Mucosa of descending colon (tissue), 3 donors: ENCODE measurements at regions not wholly inside any gene's neighbourhood (a gene's known extent, or its start where the extent isn't known, plus 50 kb on each side); places are given as distances from the start of the nearest gene placed in this dataset.

ENCODE experiments used
- ATAC-seq: fragments of 200-7000 bp; cut with Tn5 transposase; one replicate; pipeline ENCODE4 v1.9.1; 2020; ENCODE audit warnings: mild to moderate bottlenecking, moderate library complexity
- DNase-seq, 3 donors: peaks; one replicate each; pipeline ENCODE4 v3.0.0-alpha.2; 2020
- H3K36me3 ChIP-seq: fragments of 200-600 bp; one replicate; pipeline ENCODE4 v1.8.0; 2021; ENCODE audit warnings: low read depth, mild to moderate bottlenecking
- H3K4me1 ChIP-seq: fragments of 200-600 bp; one replicate; pipeline ENCODE4 v1.8.0; 2021; ENCODE audit warnings: low read depth, mild to moderate bottlenecking
- H3K4me3 ChIP-seq: fragments of 200-600 bp; one replicate; pipeline ENCODE4 v1.8.0; 2021; ENCODE audit warnings: mild to moderate bottlenecking
- H3K9me3 ChIP-seq: fragments of 200-600 bp; one replicate; pipeline ENCODE4 v1.8.0; 2021; ENCODE audit warnings: mild to moderate bottlenecking
- intact Hi-C, 2 donors: fragments of 100-400 bp; cut with DNase I in 1 of 2; cut with micrococcal nuclease in 1 of 2; formaldehyde crosslinking; loops; one replicate each; pipeline versions ENCODE4 v1.11.0 to v1.11.1; 2022; cut with DNase I, micrococcal nuclease
- TF ChIP-seq, protein P1 (sequence below): fragments of 200-600 bp; IDR thresholded peaks from one replicate; pipeline ENCODE4 v1.8.0; 2022; ENCODE audit warnings: antibody characterized with exemption, mild to moderate bottlenecking
- donor health status: DM: no; HTN: no; CAD: no; lungs with moderate emphysema.
- donor health status: DM: no; HTN: no; CAD: no.
- donor health status: DM: no; HTN: yes; CAD: no.

DNA sequence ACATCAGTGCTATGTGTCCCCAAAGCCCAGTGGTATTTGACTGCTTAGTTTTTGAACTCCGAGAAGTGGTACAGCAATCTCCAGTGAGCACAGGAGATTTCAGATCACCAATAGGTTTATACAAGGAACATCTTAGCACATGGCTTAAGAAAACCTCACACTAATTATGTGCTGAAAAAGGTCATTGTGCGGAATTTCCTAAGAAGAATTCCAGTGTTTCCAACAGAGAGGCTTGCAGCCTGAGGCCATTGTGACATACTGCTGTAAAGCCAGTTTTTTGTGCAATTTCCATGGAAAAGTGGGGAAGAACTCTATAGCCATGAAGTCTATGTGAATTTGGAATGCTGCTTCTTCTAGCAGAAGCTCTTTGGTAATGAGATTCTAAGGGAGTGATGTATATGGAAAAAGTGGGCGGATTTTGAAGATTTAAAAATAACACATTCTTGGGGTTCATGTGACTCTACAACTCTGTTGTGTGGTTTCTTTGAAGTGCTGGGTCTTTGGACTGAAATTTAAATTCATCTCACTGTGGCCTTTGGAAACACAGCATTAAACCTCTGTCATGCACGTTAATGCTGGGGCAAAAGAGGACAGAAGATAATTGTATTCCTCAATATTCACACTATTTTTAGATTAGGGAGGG is 110.5 kb upstream of the CD180 start:
- TF ChIP-seq, protein P1, sequence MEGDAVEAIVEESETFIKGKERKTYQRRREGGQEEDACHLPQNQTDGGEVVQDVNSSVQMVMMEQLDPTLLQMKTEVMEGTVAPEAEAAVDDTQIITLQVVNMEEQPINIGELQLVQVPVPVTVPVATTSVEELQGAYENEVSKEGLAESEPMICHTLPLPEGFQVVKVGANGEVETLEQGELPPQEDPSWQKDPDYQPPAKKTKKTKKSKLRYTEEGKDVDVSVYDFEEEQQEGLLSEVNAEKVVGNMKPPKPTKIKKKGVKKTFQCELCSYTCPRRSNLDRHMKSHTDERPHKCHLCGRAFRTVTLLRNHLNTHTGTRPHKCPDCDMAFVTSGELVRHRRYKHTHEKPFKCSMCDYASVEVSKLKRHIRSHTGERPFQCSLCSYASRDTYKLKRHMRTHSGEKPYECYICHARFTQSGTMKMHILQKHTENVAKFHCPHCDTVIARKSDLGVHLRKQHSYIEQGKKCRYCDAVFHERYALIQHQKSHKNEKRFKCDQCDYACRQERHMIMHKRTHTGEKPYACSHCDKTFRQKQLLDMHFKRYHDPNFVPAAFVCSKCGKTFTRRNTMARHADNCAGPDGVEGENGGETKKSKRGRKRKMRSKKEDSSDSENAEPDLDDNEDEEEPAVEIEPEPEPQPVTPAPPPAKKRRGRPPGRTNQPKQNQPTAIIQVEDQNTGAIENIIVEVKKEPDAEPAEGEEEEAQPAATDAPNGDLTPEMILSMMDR, result no peak
- no peak for ATAC-seq
- no peak for DNase-seq

DNA sequence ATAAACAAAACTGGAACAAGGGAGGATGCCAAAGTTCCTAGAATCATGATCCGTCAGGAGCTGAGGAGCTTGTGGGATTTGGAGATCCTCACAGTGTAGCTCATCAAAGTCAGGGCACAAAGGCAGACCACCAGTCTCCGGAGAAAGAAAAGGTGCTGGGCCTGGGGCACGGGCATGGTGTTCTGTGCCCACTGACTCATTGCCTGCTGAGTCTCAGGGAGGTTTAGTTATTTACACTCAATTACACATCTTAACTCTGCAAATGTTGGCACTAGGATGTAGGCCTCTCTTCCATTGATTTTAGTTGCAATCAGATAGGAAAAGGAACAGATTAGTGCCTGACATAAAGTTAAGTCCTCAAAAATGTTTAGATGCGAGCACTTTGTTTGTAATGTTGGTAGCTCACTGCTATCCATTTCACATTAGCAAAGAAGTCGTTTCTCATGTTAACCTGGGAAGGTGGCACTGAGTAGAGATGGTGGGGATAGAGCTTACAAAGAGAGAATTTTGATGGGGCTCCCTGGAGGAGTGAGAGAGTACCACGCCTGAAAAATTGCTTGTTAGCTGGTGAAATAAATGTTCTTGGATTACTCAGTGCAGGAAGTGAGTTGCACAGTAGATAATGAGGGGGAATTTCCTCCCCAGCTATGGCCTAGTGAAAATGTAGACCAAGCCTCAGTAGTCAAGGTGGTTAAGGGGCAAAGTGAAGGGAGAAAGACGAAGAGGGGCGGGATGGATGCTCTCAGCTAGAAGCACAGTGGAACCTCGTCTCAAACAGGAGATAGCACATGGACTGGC is 109.5 kb upstream of the CD180 start:
- TF ChIP-seq, protein P1, result no peak
- no peak for DNase-seq
- intact Hi-C loops, result no loop called here
- H3K4me1 ChIP-seq, result no peaks in the 10 kb centered on the region
- ATAC-seq, result no peak
- H3K36me3 ChIP-seq, result no peaks in the 10 kb centered on the region
- no peak overlapping the region for H3K4me3 ChIP-seq
- H3K9me3 ChIP-seq, result no peaks in the 10 kb centered on the region

More for the DNA sequence above, 110.5 kb upstream of the CD180 start:
- Histone ChIP-seq H3K36me3 (no peaks in the 10 kb centered on the region), H3K4me1 (no peaks in the 10 kb centered on the region), H3K4me3 (no peak overlapping the region), H3K9me3 (no peaks in the 10 kb centered on the region)
- intact Hi-C loops, result no loop called here

DNA sequence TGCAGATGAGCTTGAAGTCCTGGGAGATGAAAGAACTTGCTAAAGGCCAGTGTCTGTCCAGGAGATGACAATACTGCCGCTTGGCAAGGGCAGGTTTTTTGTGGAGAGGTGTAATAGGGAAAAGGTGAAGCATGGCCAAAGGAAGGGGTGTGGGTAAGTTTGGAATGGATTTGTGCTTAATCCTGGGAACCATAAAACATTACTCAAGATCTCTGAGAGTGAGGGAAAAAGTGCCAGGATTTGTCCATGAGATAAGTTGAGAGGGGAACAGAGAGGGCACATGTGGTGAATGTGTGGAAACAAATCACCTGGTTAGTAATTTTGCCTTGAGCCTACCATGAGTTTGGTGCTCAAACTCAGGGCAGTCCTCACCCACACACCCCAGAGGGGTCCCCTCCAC is 108.8 kb upstream of the CD180 start:
- no peaks in the 10 kb centered on the region for H3K4me1 ChIP-seq
- H3K36me3 ChIP-seq, result no peaks in the 10 kb centered on the region
- ATAC-seq, result no peak
- TF ChIP-seq, protein P1, result no peak
- DNase-seq, result no peak
- H3K9me3 ChIP-seq, result no peaks in the 10 kb centered on the region
- intact Hi-C loops, result no loop called here
- no peak overlapping the region for H3K4me3 ChIP-seq

DNA sequence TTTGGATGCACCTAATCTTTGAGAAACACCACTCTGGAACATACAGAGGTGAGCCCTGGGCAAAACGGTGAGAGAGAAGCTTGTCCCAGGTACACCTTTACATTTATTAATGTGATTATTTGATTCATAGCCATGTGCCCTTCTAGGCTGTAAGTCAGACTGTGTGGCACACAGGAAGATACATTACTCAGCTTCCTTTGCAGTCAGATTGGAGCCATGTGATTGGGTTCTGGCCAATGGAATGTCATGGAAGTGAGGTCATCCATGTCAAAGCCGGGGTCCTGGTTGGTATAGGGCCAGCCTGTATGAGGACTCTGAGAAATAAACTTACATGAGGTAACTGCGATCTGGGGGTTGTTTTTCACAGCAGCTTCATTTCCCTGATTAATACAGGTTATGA is 106.8 kb upstream of the CD180 start:
- Histone ChIP-seq H3K4me3 (no peak overlapping the region), H3K4me1 (no peaks in the 10 kb centered on the region), H3K9me3 (no peaks in the 10 kb centered on the region), H3K36me3 (no peaks in the 10 kb centered on the region)
- TF ChIP-seq, protein P1, result no peak
- ATAC-seq, result no peak
- intact Hi-C loops, result no loop called here
- no peak for DNase-seq

DNA sequence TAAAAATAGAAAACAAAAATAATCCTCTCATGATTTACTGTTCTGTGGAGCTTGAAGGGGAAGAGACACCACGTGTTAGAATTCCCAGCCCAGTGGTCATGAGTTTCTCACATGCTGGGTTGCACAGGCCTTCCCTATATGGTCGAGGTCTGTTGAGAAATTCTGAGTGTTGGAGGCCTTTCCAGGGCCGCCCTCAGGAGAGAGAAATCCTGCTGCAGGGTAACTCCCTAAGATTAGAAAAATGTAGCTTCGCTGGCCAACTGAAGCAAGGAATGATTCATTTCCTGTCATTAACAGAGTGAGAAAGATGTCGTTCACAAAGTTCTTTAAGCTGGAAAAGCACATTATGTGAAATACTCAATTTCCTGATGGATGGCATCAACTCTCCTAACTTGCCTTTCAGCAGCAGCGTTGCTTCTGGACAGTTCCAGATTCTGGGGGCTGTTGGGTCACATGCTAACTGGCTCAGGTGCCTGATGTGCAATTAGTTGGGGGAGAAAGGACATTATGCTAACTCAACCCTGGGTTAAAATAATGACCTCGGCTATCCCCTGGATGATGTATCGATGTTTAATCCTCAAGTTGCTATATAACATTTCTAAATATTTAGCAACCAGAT is 104.8 kb upstream of the CD180 start:
- H3K36me3 ChIP-seq, result no peaks in the 10 kb centered on the region
- H3K9me3 ChIP-seq, result no peaks in the 10 kb centered on the region
- H3K4me3 ChIP-seq, result no peak overlapping the region
- ATAC-seq (peak; percentile 72), DNase-seq (peak in 2 of 3 donors; percentile 34 to 37)
- intact Hi-C loops, result no loop called here
- no peaks in the 10 kb centered on the region for H3K4me1 ChIP-seq
- TF ChIP-seq, protein P1, result no peak
